Muscle of arm (tissue), 1 donor: ENCODE measurements at regions not wholly inside any gene's neighbourhood (a gene's known extent, or its start where the extent isn't known, plus 50 kb on each side); places are given as distances from the start of the nearest gene placed in this dataset.
A peak's percentile ranks its signal among the peaks of the same experiment; 100 is the strongest.

ENCODE experiments used
- DNase-seq: peaks from one replicate; pipeline ENCODE4 v3.0.0-alpha.2; 2013

DNA sequence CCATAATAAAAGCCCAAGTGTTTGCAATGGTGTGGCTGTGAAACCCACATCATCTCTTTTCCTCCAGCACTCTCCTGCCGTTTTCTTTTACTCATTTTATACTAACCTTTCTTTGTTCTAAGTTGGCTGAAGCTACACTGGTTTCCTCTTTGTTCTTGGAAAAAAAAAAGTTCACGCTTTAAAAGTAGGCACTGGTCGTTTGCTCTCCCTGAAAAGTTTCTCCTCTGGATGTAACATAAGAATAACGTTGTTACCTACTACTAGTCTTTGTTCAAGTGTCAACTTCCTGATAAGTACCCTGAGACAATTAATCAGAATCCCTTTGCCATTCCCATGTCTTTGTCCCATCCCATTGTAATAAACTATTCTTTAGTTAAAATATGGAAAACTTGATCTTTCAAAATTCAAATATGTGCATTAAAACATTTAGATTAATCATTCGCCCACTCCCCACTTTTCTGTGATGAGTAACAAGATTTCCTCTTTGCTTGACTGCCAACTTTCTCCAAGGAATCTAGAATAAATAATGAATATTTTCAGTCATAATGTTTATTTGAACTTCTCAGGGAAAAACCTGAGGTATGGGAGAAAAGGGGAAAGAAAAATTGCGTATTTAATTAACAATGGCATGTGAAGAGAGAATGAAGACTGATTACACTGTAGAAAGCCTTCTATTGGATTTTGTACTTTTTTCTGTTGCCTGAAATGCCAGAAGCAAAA is 454.3 kb upstream of the CTNND2 start:
- DNase-seq: no peak

DNA sequence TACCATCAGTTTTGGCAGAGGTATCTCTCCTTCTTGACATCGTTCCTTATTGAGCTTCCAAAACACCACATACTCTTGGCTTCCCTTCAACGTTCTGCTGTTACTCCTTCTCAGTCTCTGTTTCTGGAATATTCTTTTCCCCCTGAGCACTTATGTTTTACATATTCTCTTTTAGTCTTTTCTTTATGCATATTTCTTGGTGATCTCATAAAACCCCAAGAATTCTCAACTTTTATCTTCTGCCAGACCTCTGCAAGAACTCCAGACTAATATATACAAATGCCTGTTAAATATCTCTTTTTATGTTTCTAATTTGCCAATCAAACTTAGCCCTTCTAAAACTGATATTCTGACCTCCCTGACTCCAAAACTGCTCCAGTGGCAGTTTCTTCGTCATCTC is 453.4 kb upstream of the CTNND2 start:
- DNase-seq: peak; percentile 6

DNA sequence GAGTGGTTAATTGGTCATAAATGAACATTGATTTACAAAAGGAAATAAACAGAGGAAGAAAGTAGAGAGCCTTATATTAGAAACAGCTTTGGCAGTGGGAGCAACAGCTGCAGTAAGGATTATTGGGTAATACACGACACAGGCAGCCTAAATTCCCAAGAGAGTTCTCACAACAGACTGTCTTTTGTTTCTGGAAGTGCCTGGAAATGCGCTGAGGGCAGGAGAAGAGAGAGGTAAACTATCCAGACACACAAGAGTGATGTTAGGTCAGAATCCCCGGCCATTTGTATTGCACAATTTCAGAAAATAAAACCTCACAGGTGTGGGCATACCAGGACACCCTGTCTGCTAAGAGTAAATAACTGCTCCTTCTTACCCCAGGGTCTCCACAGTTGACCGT is 450.4 kb upstream of the CTNND2 start:
- DNase-seq: peak; percentile 4

DNA sequence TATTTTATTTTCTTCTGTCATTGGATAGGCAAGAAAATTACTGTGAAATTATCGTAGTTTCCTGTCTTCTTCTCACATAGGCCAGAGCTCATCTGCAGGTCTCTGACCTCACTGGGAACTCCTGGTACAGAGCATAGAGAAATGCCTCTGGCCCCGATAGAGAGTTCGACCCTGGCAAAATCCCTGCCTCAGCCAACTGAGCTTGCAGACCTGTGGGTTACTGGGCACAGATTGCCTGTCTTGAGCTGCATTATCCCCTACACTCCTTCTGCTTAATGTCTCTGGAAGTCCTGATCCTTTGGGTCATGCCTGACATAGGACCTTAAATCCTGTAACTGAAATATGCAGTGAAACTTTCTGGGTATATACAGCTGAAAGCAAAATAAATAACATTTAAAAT is 439.3 kb upstream of the CTNND2 start:
- DNase-seq: no peak

DNA sequence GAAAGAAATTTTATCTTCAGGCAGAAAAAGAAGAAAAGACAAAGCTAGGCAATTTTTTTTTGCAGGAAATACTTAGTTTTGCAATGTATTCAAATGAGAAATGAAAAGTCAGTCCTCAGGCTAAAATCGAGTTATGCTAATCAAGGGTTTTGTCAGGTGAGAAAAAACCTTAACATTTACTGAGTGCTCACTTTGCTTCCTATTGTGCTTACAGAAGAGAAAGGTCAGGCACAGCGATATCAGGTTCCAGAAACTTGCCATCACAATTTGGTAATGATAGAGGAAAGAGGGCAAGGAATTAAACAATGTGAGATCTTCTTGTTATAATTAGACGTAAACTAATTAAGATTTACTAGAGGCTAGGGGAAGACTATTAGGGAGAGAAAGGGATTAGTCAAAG is 431.7 kb upstream of the CTNND2 start:
- no peak for DNase-seq

DNA sequence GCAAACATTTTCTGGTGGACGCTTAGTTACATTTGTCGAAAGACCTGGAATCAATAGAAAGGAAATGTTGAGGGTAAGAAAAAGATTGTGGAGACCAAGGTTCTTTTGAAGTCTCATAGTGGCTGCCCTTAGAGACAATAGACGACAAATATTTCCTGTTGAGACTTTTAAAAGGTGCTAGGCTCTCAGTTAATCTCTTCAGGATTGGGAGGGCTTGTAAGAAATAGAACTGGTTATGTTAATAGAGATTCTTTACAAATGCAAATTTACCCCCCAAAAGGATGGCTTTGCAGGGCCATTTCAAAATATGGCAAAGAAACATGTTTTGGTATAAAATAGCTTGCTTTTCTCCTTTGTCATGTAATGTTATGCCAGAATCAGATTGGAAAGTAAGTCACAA is 428.2 kb upstream of the CTNND2 start:
- DNase-seq: no peak

DNA sequence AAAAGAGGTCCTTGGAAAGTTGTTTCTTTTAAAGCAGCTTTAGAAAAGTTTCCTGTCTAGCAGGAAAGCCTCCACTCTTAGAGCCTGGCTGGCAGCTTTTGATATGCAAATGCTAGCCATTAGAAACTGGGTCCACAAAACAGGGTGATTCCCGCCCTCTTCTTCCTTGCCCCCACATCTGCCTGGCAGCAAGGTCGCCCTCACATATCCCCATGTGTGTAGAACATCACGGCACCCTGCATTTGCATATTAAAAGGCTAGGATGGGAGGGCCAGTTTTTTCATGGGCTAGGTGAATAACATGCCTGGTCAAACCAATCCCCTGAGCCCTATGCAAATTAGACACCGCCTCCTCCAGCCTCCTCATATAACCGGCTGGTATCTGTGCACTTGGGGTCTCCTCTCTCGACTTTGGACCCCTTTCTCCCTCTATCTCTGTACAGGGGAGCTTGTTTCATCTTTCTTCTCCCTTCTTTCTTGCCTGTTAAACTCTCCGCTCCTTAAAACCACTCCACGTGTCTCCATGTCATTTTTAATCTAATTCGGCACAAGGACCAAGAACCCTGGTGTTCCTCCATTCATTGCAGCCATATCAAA is 426.8 kb upstream of the CTNND2 start:
- DNase-seq: no peak

DNA sequence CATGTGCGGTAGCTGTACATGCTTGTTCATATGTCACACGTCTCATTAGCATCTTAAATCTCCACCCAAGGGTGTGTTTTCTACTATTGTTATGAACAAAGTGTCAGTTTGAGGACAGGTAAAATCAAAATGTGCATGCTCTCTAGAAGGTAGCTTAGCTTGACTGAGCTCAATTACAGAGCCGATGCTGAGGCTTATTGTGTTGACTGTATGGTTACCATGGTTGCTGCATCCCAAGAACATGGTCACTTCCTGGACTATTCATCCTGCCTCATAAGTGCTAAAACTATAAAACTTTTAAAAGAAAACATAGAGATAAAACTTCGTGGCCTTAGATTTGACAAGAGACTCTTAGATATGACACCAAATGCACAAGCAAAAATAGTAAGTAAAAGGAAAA is 426.1 kb upstream of the CTNND2 start:
- no peak for DNase-seq

DNA sequence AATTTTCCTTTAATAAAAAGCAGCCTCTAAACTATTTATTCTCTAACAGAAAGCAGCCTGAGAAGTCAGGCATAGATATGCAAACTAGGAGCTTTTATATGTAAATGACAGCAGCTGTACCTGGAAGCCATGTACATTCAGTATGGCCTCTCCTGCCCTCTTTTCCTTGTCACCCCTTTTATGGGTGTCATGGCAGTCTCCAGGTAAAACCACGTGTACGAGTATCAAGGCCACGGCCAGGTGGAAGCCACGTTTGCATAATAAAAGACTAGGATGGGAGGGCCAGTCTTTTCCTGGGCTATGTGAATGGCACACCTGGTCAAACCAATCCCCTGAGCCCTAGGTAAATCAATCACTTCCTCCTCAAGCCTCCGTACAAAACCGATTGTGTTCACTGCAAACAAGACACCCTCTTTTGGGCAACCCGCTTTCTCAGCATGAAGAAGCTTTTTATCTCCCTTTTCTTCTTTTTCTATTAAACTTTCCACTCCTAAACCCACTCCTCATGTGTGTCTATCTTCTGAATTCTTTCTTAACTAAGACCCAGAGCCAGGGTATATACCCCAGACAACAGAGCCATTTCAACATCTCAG is 419.5 kb upstream of the CTNND2 start:
- no peak for DNase-seq

DNA sequence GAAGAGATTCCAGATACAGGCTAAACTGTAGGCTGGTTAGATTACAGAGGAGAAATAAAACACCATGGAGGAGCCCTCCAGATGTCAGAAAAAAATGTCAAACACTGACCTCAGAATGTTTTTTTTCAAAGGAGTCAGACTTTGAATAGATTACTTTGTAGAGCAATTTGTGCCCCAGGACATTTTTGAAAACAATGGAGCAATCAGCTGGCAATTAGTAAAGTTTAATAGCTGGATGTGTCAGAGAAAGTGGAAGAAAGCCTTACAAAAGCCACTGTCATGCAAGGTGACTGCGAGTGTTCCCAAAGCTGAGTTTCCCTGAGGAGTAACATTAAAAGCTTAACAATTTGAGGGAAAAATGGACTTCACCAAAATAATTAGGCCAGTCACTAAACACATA is 417.8 kb upstream of the CTNND2 start:
- DNase-seq: no peak

DNA sequence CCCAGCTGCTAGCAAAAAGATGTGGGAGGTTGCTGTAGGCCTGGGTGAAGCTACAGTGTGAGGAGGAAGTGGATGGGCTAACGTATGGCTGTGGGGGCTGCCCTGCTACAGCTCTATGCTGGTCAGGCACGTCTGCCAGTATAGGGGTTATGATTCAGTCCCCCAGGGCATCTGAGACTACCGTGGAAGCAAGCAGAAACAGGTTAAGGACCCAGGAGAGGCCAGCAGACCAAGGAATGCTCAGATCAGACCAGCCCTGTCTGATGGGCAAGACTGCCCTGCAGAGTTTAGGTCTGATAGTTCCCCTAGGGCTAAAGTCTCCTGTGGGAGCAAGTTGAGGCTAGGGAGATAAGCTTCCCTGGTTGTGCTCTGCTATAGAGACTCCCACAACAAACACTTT is 416.1 kb upstream of the CTNND2 start:
- no peak for DNase-seq

DNA sequence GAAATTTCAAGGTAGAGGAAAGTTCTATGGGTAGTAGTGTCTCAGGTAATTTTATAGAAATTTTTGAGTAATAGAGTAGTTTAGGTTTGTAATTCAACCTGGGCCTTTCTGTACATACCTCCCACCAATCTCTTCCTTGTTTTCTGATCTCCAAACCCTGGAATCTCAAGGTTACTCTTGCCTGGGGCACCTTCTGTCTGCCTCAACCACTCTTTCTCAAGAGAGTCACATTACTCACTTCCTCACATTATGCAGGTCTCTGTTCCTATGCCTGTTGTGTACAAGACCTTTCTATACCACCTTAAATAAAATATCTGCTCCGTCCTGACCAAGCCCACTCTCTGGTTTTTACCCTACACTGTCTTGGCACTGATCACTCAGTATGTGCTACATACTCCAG is 412.6 kb upstream of the CTNND2 start:
- DNase-seq: no peak

DNA sequence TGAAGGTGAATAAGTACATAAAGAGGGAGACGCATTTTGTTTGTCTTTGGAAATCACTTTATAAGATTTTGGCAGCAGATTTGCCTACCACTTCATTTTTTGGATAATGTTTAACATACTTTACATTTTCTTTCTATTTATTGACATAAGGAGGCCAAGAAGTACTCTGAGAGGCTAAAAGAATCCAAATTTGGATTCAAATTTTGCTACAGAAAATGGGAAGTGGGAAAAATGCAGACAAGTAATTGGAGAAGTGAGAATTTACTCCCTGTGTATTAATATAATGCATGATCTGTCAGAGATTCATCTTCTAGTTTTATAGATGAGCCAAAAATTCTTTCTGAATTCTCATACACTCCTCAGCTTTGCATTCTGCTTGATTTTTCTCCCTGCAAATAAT is 411.2 kb upstream of the CTNND2 start:
- peak; percentile 14 for DNase-seq

DNA sequence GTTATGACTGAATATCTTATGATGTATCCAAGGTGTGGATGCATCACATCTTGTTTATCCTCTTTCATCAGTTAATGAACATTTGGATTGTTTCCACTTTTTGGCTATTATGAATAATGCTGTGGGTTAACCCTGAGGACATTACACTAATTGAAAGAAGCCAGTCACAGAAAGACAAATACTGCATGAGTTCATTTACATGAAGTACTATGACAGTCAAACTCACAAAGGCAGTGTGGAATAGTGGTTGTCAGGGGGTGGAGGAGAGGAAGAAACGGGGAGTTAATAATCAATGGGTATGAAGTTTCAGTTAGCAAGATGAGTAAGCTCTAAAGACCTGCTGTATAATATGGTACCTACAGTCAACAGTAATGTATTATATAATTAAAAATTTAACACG is 409.4 kb upstream of the CTNND2 start:
- no peak for DNase-seq

DNA sequence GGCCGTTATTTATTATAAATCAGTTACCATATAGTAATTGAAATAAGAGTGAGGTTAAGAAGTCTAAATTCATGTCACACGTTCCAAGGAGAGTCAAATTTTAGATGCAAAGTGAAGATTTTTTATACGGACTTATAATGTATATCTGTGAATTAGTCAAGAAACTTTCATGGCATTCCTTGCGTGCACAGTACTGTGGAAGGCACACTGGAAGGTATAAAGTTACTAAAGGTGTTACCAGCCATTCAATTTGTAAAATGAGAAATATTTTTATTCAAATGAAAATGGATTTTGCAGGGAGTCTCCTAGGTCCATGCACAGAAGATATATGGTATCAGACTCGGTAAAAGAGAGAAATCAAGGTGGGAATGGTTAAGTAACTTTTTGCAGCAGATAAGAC is 408.1 kb upstream of the CTNND2 start:
- DNase-seq: no peak

DNA sequence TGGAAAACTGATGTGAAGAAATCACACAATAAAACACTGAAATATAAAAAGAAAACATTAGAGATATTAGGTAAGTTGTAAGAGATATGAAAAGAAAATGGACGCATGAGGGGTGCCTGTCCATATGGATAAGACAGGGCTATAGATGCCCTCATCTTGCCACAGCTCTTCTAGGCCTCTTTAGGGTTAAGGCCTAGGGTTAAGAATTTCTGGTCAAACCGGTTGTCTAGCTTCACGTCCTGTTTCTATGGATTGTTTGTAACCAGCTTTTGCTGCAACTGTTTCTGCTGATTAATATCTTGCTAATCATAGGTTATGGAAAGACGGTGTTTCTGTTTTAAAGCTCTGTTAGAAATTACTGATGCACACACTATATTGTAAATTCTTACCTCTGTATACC is 389.9 kb upstream of the CTNND2 start:
- no peak for DNase-seq

DNA sequence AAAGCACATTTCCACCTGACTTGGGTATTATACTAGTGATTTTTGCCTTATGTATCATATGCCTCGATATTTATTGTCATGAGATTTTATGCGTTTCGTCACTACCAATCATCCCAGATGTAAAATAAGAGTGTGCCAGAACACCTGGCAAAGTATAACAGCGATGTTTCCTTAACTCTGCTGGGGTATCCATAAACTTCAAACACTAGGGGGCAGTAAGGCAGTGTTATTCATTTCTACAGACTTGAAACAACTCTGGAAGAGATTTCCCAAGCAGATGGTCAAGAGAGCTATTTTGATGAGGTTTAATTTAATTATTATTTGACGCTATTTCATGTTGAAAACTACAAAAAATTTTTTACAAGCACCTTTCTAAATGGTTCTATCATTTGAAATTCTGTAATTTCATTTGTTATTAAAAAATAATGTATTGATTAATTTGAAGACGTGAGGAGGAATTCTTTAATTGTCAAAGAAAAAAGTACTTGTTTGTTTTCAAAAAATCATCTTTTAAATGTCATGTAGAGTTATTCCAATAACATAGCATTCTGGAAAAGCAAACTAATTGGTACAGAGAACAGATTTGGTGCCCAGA is 388.5 kb upstream of the CTNND2 start:
- no peak for DNase-seq

DNA sequence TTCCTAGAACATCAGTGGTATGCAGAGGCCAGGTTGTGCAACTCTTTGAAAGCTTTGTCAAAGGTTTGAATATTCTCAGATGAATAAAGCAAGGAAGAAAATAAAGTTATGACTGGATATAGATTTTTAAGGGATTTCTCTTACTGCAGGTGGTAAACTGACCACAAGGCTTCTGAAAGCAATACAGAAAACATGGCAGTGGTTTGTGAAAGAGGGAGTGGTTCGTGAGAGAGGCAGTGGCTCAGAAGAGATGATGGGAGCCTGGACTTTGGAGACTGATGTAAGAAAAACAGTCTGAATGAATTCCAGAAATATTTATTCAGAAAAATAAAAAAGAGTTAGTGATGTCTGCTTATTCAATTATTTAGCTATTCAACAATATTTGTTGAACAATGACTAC is 380.4 kb upstream of the CTNND2 start:
- no peak for DNase-seq

DNA sequence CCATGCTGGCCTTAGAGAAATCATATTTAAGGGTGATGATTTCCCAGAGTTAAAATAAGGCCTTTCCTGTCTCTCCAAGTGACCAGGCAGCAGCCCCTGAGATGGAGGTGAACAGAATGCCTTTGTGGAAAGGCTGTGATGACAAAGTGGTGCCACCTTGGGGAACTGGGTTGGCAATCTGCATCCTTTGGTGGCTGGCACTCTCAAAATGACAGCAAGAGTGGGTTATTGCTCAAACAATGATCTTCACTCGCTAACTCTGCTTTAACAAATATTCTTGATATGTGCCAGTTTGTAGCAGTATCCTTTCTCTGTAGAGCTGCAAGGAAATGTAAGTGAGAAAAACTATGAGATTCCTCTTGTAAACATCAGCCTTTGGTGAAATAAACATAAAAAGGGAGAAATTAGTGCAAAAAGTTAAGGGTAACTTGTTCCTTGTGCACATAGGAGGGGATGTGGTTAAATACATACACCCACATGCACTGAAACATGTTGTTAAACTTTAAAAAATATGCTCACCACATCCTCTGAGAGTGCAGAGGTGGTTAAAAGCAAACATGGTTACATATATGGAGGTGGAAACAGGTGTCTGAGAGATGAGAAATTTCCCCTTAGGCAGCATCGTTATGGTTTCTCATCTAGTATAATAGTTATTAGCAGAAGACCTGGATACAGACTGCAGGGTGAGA is 373.4 kb upstream of the CTNND2 start:
- no peak for DNase-seq

DNA sequence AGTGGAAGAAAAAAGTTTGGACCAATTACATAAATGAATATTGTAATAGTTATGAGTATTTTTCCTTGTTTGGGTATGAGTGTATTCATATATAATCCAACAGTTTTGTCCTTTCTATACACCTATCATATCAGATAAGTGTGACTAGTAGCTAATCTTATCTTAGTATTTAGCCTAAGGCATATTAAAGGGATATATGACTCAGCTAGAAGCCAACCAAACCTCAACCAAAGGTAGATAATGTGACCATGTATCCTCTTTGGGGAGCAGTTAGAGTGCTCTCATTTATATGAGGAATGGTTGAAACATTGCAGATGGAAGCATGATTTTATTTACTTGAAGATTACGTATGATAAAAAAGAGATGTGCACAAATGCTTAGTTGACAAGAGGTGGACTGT is 370.0 kb upstream of the CTNND2 start:
- no peak for DNase-seq

DNA sequence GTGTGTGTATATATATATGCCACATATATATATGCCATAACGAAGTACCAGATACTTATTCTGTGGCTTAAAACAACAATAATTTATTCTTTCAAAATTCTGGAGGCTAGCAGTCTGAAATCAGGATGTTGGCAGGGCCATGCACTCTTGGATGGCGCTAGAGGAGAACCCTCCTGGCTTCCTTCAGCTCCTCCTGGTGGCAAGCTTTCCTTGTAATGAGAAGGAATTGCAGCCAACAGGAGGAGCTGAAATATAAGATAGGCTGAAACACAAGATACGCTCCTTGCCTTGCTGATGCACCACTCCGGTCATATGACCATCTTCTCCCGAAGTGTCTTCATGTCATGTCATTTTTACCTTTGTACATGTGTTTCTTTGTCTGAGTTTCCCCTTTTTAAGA is 368.1 kb upstream of the CTNND2 start:
- no peak for DNase-seq

DNA sequence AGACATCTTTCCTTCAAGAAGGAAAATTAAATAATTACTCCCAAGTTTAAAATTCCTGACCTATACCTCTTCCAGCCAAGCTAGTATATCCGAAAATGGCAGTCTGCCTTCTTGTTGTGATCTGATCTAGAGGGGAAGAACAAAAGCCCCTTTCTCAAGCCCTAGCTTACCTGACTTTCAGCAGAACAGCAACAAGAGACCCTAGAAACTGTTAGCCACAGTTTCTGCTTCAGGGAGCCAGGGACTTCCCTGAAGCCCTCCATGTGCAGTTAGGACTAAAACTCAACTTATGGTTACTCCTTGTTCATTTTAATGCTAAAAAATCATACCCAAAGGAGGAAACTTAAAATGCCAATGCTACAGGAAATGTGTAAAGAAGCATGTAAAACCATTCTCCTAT is 366.7 kb upstream of the CTNND2 start:
- no peak for DNase-seq

DNA sequence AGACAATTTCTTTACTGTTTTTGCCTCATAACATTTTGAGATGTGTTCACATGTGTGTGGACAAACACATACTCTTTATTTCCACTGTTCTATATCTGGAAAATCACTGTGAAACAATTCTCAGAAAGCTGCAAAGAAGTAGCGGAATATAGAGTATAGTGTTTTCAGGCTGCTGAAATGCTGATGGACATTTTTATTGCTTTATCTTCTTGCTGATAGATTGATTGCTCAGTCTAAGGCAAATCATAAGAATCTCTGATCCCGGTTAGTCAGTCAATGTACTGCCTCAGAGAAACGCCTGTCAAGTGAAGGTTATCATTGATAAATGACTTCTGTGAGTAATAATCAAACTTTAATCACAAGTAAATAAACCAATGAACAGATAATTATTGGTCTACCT is 364.9 kb upstream of the CTNND2 start:
- no peak for DNase-seq
